Left lobe of liver (tissue), 2 donors: ENCODE measurements at regions not wholly inside any gene's neighbourhood (a gene's known extent, or its start where the extent isn't known, plus 50 kb on each side); places are given as distances from the start of the nearest gene placed in this dataset.

Source experiments
- ATAC-seq: fragments of 200-7000 bp; cut with Tn5 transposase; one replicate; pipeline ENCODE4 v1.9.1; 2020; ENCODE audit warnings: mild to moderate bottlenecking, moderate library complexity
- DNase-seq: peaks from one replicate; pipeline ENCODE4 v3.0.0-alpha.2; 2020; ENCODE audit warnings: low spot score
- donor health status: DM: no; HTN: no; CAD: no; lungs with moderate emphysema.
- donor health status: DM: no; HTN: yes; CAD: no.

DNA sequence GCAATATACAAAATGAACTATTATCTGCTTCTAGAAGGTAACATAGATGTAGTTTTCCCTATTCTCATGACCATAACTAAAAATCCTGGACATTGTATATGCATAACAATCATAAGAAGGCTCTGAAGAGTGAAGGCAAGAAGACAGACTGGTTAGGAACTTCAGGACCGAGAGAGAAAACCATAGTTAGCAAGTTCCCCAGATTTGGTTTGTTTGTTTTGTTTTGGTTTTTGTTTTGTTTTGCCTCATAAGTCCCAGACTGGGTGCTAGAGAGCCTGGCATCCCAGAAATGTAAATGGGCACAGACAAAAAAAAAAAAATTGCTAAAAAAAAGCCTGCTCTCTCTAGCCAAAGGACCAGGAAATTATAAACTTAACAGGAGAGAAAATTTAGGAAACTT, 192.2 kb upstream of the FBXO11 start:
- ATAC-seq, result no peak
- no peak for DNase-seq

GRCh38 chr2:48104418-48104817, 198.1 kb upstream of the FBXO11 start:
- no peak for ATAC-seq

DNA sequence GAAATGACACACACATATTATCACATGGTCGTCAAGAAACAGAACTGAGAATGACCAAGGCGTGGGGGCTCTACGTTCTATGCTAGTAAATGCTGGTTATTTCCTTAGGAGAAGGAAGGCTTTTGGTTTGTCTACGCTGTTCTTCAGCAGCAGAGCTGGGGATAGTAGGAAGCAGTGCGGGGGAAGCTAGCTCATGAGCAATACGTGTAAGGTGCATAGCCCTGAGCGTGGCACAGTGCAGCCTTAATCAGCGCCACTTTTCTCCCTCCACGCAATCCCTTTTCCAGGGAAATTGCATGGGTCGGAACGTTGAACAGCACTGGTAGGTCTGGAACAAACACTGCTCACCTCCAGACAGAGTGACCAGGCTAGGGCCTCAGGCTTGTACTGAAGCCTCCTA, 199.6 kb upstream of the FBXO11 start:
- no peak for ATAC-seq
- DNase-seq, result no peak

More at GRCh38 chr2:48104418-48104817, 198.1 kb upstream of the FBXO11 start:
- DNase-seq, result no peak

GRCh38 chr2:48107326-48107925, 201.1 kb upstream of the FBXO11 start:
- no peak for ATAC-seq
- no peak for DNase-seq

DNA sequence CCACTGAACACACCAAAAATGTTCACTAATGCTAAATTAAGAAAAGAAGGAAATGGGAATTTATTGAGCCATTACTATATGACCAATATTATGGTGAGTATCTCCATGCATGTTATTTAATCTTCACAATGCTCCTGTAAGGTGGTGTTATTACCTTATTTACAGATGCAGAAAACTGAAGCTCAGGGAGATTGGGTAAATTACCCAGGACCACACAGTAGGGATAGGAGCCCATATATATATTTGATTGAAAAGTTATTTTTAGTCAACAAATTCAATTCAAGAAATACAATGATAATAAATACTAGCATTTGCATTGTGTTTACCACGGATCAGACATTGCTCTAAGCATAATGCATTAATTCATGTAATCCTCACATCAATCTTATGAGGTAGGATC, 202.2 kb upstream of the FBXO11 start:
- DNase-seq (no peak), ATAC-seq (no peak)

GRCh38 chr2:48109491-48110204, 203.3 kb upstream of the FBXO11 start:
- ATAC-seq, result no peak
- no peak for DNase-seq

- DNase-seq, result no peak
- ATAC-seq, result no peak
Measured at GRCh38 chr2:48110492-48110891, 204.0 kb upstream of the FOXN2 start.

GRCh38 chr2:48112911-48113680, 201.4 kb upstream of the FOXN2 start:
- no peak for DNase-seq
- ATAC-seq, result no peak

DNA sequence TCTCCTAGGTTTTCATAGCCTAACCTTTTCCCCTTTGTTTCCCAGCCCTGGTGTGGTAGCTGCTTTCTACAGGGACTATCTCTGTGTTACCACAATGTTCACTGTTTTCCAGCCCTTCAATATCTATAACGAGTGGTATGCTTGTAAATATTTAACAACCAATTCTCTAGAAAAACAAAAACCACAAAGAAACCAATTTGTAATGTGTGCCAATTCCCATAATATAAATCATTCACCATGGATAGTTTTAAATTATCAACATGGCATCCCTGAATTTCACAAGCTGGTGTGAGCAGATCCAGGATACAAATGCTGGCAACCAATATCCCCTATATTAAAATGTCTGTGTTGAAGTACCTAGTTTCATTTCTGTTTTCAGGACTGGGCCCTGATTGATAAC, 200.7 kb upstream of the FOXN2 start:
- DNase-seq (no peak), ATAC-seq (no peak)

- no peak for DNase-seq
- no peak for ATAC-seq
Measured at GRCh38 chr2:48114256-48114655, 200.2 kb upstream of the FOXN2 start.

- ATAC-seq, result no peak
- no peak for DNase-seq
Measured at GRCh38 chr2:48116497-48116896, 198.0 kb upstream of the FOXN2 start.

DNA sequence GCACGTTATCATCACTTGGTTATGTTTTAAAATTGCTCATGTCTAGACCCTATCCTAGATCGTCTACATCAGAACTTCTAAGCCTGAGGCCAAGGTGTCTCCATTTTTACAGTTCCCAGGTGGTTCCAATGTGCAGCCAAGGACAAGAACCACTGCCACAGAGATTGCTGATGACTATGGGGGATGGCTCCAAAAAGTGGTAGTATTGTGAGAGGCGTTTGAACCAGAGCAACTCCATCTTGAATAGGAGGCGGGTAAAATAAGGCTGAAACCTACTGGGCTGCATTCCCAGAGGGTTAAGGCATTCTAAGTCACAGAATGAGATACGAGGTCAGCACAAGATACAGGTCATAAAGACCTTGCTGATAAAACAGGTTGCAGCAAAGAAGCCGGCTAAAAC, 195.6 kb upstream of the FOXN2 start:
- ATAC-seq, result no peak
- no peak for DNase-seq

- ATAC-seq (no peak), DNase-seq (no peak)
Measured at GRCh38 chr2:48120112-48120511, 194.4 kb upstream of the FOXN2 start.

DNA sequence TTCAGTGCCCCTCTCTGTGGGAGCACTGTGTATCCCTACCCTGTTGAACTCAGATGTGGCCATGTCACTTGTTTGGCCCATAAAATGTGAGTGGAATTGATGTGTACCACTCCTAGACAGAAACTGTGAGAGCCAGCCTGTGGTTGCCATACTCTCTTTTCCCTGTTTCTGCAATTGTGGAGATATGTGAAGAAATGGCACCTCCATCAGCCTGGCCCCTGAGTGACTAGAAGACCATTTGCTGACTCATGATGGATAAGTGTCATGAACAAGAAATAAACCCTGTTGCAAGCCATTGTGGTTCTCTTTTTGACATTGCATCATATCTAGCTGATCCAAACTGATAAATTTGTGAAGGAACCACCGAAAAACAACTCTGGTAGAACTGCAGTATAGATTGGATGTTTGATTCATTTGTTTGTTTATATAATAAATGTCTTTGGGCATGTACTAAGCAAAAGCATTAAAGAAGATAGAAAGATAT, 193.7 kb upstream of the FOXN2 start:
- no peak for ATAC-seq
- no peak for DNase-seq

GRCh38 chr2:48122166-48122565, 192.3 kb upstream of the FOXN2 start:
- ATAC-seq (no peak), DNase-seq (no peak)

- DNase-seq (no peak), ATAC-seq (no peak)
Measured at GRCh38 chr2:48124592-48124991, 189.9 kb upstream of the FOXN2 start.

- DNase-seq (no peak), ATAC-seq (no peak)
Measured at GRCh38 chr2:48126162-48126561, 188.3 kb upstream of the FOXN2 start.

DNA sequence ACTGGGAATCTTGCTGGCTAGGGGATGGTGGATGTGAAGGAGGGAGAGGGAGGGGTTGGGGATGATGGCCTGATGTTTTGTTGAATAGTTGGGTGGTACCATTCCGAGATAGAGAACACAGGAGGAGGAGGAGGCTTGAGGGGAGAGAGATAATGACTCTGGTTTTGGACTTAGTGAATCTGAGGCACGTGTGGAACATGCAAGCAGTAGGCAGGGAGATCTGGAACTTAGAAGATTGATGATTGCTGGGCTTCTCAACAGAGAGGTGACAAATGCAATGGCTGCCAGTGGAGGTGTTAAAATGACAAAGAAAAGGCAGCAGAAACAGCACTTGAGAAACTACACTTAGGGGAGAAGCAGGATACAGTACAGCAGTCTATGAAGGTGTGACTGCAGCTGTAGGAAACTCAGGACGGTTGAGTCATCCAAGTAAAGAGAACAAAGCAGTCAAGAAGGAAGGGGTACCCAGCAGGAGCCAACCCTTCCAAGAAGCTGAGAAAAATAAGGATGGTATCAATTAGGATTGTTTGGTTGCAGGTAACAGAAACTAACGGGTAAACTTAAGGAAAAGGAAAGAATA, 186.8 kb upstream of the FOXN2 start:
- ATAC-seq, result no peak
- DNase-seq, result no peak

- DNase-seq, result no peak
- no peak for ATAC-seq
Measured at GRCh38 chr2:48129293-48129950, 185.1 kb upstream of the FOXN2 start.

- no peak for ATAC-seq
Measured at GRCh38 chr2:48131539-48132270, 182.8 kb upstream of the FOXN2 start.

GRCh38 chr2:48132271-48132625, 182.2 kb upstream of the FOXN2 start:
- ATAC-seq (no peak), DNase-seq (no peak)

More at GRCh38 chr2:48131539-48132270, 182.8 kb upstream of the FOXN2 start:
- no peak for DNase-seq
